ENCODE measurements at regions not wholly inside any gene's neighbourhood (a gene's known extent, or its start where the extent isn't known, plus 50 kb on each side); places are given as distances from the start of the nearest gene placed in this dataset.

- Histone ChIP-seq H3K4me3 (ENCODE audit: low read length) (no peak overlapping the region), H3K9ac (ENCODE audit: low read length) (no peak overlapping the region), H3K79me2 (replicated peaks; ENCODE audit: insufficient read depth, low read length) (no peaks in the 10 kb centered on the region), H3K9me2 (ENCODE audit: insufficient read depth, low read length) (no peaks in the 10 kb centered on the region), H3K36me3 (ENCODE audit: insufficient read depth, low read length) (no peaks in the 10 kb centered on the region), H3K9me3 (ENCODE audit: low read length) (no peaks in the 10 kb centered on the region), H3F3A (ENCODE audit: insufficient read depth, low read length, poor library complexity, severe bottlenecking) (no peaks in the 10 kb centered on the region), H3K27ac (ENCODE audit: low read length) (no peak overlapping the region), H3K27me3 (ENCODE audit: insufficient read depth, low read depth, low read length) (no peaks in the 10 kb centered on the region), H3K4me2 (ENCODE audit: low read length) (no peak overlapping the region), H2AFZ (ENCODE audit: low read depth, low read length) (no peak overlapping the region), H4K20me1 (ENCODE audit: insufficient read depth) (no peaks in the 10 kb centered on the region)
- TF ChIP-seq MXI1 (conservative IDR thresholded peaks at IDR 0.05; ENCODE audit: poor library complexity, severe bottlenecking) (no peak), EZH2 (IDR thresholded peaks at IDR 0.05; ENCODE audit: borderline replicate concordance, insufficient read depth, low read length, poor library complexity, severe bottlenecking) (no peak), TAF1 (IDR thresholded peaks at IDR 0.05; ENCODE audit: low read depth) (no peak), CTCF (IDR thresholded peaks at IDR 0.05; ENCODE audit: poor library complexity, severe bottlenecking) (no peak), RAD21 (conservative IDR thresholded peaks at IDR 0.05) (no peak), REST (IDR thresholded peaks at IDR 0.05; ENCODE audit: borderline replicate concordance) (no peak), POLR2AphosphoS5 (IDR thresholded peaks at IDR 0.05) (no peak), SMC3 (conservative IDR thresholded peaks at IDR 0.05; ENCODE audit: poor library complexity) (no peak), EP300 (conservative IDR thresholded peaks at IDR 0.05; ENCODE audit: poor library complexity, severe bottlenecking) (no peak)
These were observed 204.0 kb upstream of the POU3F3 start for GRCh38 chr2:104649866-104650265.

GRCh38 chr2:104650405-104650996 is 203.4 kb upstream of the POU3F3 start:
- Histone ChIP-seq H3K4me3 (ENCODE audit: low read length) (no peak overlapping the region), H3K79me2 (replicated peaks; ENCODE audit: insufficient read depth, low read length) (no peaks in the 10 kb centered on the region), H3K9ac (ENCODE audit: low read length) (no peak overlapping the region), H3K36me3 (ENCODE audit: insufficient read depth, low read length) (no peaks in the 10 kb centered on the region), H3K27ac (ENCODE audit: low read length) (no peak overlapping the region), H4K20me1 (ENCODE audit: insufficient read depth) (no peaks in the 10 kb centered on the region), H3K9me3 (ENCODE audit: low read length) (no peaks in the 10 kb centered on the region), H3K27me3 (ENCODE audit: insufficient read depth, low read depth, low read length) (no peaks in the 10 kb centered on the region), H3F3A (ENCODE audit: insufficient read depth, low read length, poor library complexity, severe bottlenecking) (no peaks in the 10 kb centered on the region), H3K4me2 (ENCODE audit: low read length) (no peak overlapping the region), H2AFZ (ENCODE audit: low read depth, low read length) (no peak overlapping the region), H3K9me2 (ENCODE audit: insufficient read depth, low read length) (no peaks in the 10 kb centered on the region)
- no peak for TF ChIP-seq TAF1 (IDR thresholded peaks at IDR 0.05; ENCODE audit: low read depth)
- no peak for TF ChIP-seq SMC3 (conservative IDR thresholded peaks at IDR 0.05; ENCODE audit: poor library complexity)
- TF ChIP-seq CTCF (IDR thresholded peaks at IDR 0.05; ENCODE audit: poor library complexity, severe bottlenecking): no peak
